ENCODE measurements at regions not wholly inside any gene's neighbourhood (a gene's known extent, or its start where the extent isn't known, plus 50 kb on each side); places are given as distances from the start of the nearest gene placed in this dataset.

GRCh38 chr11:109847621-109848020 is 245.6 kb upstream of the ZC3H12C start:
- no peaks in the 10 kb centered on the region for H3K9me3 ChIP-seq
- no peaks in the 10 kb centered on the region for H3K27me3 ChIP-seq
- no peaks in the 10 kb centered on the region for H3K36me3 ChIP-seq
- DNase-seq (ENCODE audit: extremely low spot score in 2 of 2): no peak
- TF ChIP-seq POLR2A (IDR thresholded peaks at IDR 0.05) (no peak), CTCF (IDR thresholded peaks at IDR 0.05) (no peak), POLR2AphosphoS5 (IDR thresholded peaks at IDR 0.05; ENCODE audit: insufficient read depth in 1 of 2, low read depth in 1 of 2) (no peak)
- no peak overlapping the region for H3K27ac ChIP-seq
- intact Hi-C loops (cut with DNase I): no loop called here
- no peak overlapping the region for H3K4me3 ChIP-seq
- no peaks in the 10 kb centered on the region for H3K4me1 ChIP-seq

- no peak for DNase-seq (ENCODE audit: extremely low spot score in 2 of 2)
- no peak for TF ChIP-seq CTCF (IDR thresholded peaks at IDR 0.05)
- no peak for TF ChIP-seq POLR2A (IDR thresholded peaks at IDR 0.05)
- no peak for TF ChIP-seq POLR2AphosphoS5 (IDR thresholded peaks at IDR 0.05; ENCODE audit: insufficient read depth in 1 of 2, low read depth in 1 of 2)
Measured at GRCh38 chr11:109849051-109849450, 244.1 kb upstream of the ZC3H12C start.

DNA sequence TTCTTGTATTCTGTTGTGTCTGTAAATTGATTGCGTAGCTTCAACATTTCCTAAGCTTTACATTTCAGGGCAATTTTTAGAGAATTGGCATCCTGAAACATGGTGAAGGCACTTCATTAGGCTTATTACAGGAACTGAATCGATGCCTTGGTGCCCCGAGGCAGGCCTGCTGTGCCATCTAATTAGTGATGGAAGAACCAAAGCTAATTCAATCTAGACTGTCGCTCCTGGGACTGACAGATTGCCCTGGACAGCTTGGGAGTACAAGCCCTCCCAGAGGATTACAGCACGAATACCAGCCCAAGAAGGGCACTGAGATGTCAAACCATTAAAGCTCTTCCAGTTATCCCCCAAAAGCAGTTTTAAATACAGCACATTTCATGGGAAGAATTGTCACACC is 243.2 kb upstream of the ZC3H12C start:
- Histone ChIP-seq H3K27ac (no peak overlapping the region), H3K27me3 (no peaks in the 10 kb centered on the region), H3K9me3 (no peaks in the 10 kb centered on the region), H3K36me3 (no peaks in the 10 kb centered on the region), H3K4me1 (no peaks in the 10 kb centered on the region), H3K4me3 (no peak overlapping the region)
- intact Hi-C loops (cut with DNase I): no loop called here
- TF ChIP-seq POLR2AphosphoS5 (IDR thresholded peaks at IDR 0.05; ENCODE audit: insufficient read depth in 1 of 2, low read depth in 1 of 2) (no peak), POLR2A (IDR thresholded peaks at IDR 0.05) (no peak), CTCF (IDR thresholded peaks at IDR 0.05) (no peak)
- DNase-seq (ENCODE audit: extremely low spot score in 2 of 2): no peak

More at GRCh38 chr11:109849051-109849450, 244.1 kb upstream of the ZC3H12C start:
- H3K4me3 ChIP-seq: no peak overlapping the region
- H3K27ac ChIP-seq: no peak overlapping the region
- H3K4me1 ChIP-seq: no peaks in the 10 kb centered on the region
- intact Hi-C loops (cut with DNase I): no loop called here
- no peaks in the 10 kb centered on the region for H3K36me3 ChIP-seq
- no peaks in the 10 kb centered on the region for H3K9me3 ChIP-seq
- H3K27me3 ChIP-seq: no peaks in the 10 kb centered on the region

DNA sequence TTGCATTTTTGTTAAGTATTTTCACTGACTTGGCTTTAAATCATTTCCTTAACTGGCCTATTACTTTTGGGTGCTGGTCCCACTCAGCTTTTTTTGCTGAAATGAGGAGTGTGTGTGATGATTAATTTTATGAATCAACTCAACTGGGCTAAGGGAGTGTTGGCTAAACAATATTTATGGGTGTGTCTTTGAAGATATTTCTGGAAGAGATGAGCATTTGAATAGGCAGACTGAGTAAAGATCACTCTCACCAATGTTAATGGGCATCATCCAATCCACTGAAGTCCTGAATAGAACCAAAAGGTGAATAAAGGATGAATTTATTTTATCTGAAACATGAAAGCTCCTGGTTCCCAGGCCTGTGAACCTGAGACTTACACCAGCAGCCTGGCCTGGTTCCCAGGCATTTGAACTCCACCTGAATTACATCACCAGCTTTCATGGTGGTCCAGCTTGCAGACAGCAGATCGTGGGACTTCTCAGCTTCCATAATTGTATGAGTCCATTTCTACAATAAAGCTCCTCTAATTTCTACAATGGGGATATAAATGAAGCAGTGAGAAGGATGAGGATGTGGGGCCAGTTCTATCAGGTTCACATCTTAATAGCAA is 241.3 kb upstream of the ZC3H12C start:
- H3K27ac ChIP-seq: no peak overlapping the region
- H3K4me1 ChIP-seq: no peaks in the 10 kb centered on the region
- no peaks in the 10 kb centered on the region for H3K36me3 ChIP-seq
- no peaks in the 10 kb centered on the region for H3K9me3 ChIP-seq
- TF ChIP-seq CTCF (IDR thresholded peaks at IDR 0.05): no peak
- no peak for TF ChIP-seq POLR2A (IDR thresholded peaks at IDR 0.05)
- no peak for TF ChIP-seq POLR2AphosphoS5 (IDR thresholded peaks at IDR 0.05; ENCODE audit: insufficient read depth in 1 of 2, low read depth in 1 of 2)
- DNase-seq (ENCODE audit: extremely low spot score in 2 of 2): no peak
- H3K27me3 ChIP-seq: no peaks in the 10 kb centered on the region
- intact Hi-C loops (cut with DNase I): no loop called here
- H3K4me3 ChIP-seq: no peak overlapping the region

GRCh38 chr11:109853156-109853776 is 239.9 kb upstream of the ZC3H12C start:
- Histone ChIP-seq H3K27me3 (no peaks in the 10 kb centered on the region), H3K27ac (no peak overlapping the region), H3K9me3 (no peaks in the 10 kb centered on the region), H3K4me1 (no peaks in the 10 kb centered on the region), H3K36me3 (no peaks in the 10 kb centered on the region), H3K4me3 (no peak overlapping the region)
- DNase-seq (ENCODE audit: extremely low spot score in 2 of 2): no peak
- intact Hi-C loops (cut with DNase I): no loop called here
- no peak for TF ChIP-seq POLR2AphosphoS5 (IDR thresholded peaks at IDR 0.05; ENCODE audit: insufficient read depth in 1 of 2, low read depth in 1 of 2)
- TF ChIP-seq POLR2A (IDR thresholded peaks at IDR 0.05): no peak
- no peak for TF ChIP-seq CTCF (IDR thresholded peaks at IDR 0.05)
